Mammary epithelial cell (primary cell): ENCODE measurements at regions not wholly inside any gene's neighbourhood (a gene's known extent, or its start where the extent isn't known, plus 50 kb on each side); places are given as distances from the start of the nearest gene placed in this dataset.

Experiments
- CTCF ChIP-seq, 2 donors: IDR thresholded peaks in 1 of 2; conservative IDR thresholded peaks in 1 of 2; 2 replicates each; pipeline ENCODE4 v1.5.1; 2011 to 2012; ENCODE audit warnings: inconsistent platforms in 2 of 2, low read length in 2 of 2, mild to moderate bottlenecking in 2 of 2, control low read depth in 1 of 2, low read depth in 1 of 2; ENCODE audit not compliant: insufficient read depth in 1 of 2; ENCODE audit errors: extremely low read depth in 1 of 2
- EZH2 ChIP-seq: IDR thresholded peaks from 2 replicates; pipeline ENCODE4 v1.6.1; 2012; ENCODE audit warnings: low read length, inconsistent platforms, borderline replicate concordance

- TF ChIP-seq CTCF (conservative IDR thresholded peaks at IDR 0.05 in 1 of 2, IDR thresholded peaks at IDR 0.05 in 1 of 2; ENCODE audit: extremely low read depth in 1 of 2, insufficient read depth in 1 of 2, low read depth in 1 of 2, low read length in 2 of 2): no peak
- TF ChIP-seq EZH2: no peak
These were observed 68.6 kb downstream of the PTGR3 start for GRCh38 chr18:75140296-75140695.
